ENCODE measurements at regions not wholly inside any gene's neighbourhood (a gene's known extent, or its start where the extent isn't known, plus 50 kb on each side); places are given as distances from the start of the nearest gene placed in this dataset.

DNA sequence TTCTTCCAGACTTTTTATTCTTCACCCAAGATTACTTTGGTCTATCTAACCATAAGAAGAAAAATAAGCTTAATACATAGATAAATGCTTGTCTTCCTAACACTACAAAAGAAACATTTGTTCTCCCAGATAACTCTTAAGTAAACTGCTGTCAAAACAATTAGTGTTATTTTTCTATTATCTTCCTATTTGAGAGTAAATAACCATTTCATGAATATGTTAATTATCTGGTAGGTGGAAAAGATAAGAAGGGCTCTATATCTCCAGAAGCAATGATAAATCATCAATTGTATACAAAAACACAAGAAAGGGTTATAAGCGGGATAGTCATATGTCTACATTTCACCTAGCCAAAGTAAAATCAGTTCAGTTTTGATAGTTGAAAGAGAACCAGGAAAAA, 180.4 kb downstream of the ZIC3 start:
- no peak for TF ChIP-seq KAT7 (CRISPR knock-in tag; IDR thresholded peaks at IDR 0.05; ENCODE audit: borderline replicate concordance)
- TF ChIP-seq, protein P1, sequence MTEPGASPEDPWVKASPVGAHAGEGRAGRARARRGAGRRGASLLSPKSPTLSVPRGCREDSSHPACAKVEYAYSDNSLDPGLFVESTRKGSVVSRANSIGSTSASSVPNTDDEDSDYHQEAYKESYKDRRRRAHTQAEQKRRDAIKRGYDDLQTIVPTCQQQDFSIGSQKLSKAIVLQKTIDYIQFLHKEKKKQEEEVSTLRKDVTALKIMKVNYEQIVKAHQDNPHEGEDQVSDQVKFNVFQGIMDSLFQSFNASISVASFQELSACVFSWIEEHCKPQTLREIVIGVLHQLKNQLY (CRISPR knock-in tag; conservative IDR thresholded peaks at IDR 0.05): no peak
- no peak for TF ChIP-seq ZZZ3 (IDR thresholded peaks at IDR 0.05)
- TF ChIP-seq TAF15 (IDR thresholded peaks at IDR 0.05; ENCODE audit: low read depth, low read length): no peak
- TF ChIP-seq, protein P2, sequence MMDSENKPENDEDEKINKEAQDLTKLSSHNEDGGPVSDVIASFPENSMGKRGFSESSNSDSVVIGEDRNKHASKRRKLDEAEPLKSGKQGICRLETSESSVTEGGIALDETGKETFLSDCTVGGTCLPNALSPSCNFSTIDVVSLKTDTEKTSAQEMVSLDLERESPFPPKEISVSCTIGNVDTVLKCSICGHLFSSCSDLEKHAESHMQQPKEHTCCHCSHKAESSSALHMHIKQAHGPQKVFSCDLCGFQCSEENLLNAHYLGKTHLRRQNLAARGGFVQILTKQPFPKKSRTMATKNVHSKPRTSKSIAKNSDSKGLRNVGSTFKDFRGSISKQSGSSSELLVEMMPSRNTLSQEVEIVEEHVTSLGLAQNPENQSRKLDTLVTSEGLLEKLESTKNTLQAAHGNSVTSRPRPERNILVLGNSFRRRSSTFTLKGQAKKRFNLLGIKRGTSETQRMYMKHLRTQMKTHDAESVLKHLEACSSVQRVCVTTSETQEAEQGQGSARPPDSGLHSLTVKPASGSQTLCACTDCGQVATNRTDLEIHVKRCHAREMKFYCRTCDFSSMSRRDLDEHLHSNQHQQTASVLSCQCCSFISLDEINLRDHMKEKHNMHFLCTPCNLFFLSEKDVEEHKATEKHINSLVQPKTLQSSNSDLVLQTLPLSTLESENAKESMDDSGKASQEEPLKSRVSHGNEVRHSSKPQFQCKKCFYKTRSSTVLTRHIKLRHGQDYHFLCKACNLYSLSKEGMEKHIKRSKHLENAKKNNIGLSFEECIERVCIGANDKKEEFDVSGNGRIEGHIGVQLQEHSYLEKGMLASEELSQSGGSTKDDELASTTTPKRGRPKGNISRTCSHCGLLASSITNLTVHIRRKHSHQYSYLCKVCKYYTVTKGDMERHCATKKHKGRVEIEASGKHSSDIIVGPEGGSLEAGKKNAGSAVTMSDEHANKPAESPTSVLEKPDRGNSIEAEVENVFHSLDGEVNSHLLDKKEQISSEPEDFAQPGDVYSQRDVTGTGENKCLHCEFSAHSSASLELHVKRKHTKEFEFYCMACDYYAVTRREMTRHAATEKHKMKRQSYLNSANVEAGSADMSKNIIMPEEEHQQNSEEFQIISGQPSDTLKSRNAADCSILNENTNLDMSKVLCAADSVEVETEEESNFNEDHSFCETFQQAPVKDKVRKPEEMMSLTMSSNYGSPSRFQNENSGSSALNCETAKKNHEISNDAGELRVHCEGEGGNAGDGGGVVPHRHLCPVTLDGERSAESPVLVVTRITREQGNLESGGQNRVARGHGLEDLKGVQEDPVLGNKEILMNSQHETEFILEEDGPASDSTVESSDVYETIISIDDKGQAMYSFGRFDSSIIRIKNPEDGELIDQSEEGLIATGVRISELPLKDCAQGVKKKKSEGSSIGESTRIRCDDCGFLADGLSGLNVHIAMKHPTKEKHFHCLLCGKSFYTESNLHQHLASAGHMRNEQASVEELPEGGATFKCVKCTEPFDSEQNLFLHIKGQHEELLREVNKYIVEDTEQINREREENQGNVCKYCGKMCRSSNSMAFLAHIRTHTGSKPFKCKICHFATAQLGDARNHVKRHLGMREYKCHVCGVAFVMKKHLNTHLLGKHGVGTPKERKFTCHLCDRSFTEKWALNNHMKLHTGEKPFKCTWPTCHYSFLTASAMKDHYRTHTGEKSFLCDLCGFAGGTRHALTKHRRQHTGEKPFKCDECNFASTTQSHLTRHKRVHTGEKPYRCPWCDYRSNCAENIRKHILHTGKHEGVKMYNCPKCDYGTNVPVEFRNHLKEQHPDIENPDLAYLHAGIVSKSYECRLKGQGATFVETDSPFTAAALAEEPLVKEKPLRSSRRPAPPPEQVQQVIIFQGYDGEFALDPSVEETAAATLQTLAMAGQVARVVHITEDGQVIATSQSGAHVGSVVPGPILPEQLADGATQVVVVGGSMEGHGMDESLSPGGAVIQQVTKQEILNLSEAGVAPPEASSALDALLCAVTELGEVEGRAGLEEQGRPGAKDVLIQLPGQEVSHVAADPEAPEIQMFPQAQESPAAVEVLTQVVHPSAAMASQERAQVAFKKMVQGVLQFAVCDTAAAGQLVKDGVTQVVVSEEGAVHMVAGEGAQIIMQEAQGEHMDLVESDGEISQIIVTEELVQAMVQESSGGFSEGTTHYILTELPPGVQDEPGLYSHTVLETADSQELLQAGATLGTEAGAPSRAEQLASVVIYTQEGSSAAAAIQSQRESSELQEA (IDR thresholded peaks at IDR 0.05; ENCODE audit: low read depth): no peak
- TF ChIP-seq, protein P3, sequence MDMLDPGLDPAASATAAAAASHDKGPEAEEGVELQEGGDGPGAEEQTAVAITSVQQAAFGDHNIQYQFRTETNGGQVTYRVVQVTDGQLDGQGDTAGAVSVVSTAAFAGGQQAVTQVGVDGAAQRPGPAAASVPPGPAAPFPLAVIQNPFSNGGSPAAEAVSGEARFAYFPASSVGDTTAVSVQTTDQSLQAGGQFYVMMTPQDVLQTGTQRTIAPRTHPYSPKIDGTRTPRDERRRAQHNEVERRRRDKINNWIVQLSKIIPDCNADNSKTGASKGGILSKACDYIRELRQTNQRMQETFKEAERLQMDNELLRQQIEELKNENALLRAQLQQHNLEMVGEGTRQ (CRISPR knock-in tag; IDR thresholded peaks at IDR 0.05): no peak
- TF ChIP-seq, protein P4, sequence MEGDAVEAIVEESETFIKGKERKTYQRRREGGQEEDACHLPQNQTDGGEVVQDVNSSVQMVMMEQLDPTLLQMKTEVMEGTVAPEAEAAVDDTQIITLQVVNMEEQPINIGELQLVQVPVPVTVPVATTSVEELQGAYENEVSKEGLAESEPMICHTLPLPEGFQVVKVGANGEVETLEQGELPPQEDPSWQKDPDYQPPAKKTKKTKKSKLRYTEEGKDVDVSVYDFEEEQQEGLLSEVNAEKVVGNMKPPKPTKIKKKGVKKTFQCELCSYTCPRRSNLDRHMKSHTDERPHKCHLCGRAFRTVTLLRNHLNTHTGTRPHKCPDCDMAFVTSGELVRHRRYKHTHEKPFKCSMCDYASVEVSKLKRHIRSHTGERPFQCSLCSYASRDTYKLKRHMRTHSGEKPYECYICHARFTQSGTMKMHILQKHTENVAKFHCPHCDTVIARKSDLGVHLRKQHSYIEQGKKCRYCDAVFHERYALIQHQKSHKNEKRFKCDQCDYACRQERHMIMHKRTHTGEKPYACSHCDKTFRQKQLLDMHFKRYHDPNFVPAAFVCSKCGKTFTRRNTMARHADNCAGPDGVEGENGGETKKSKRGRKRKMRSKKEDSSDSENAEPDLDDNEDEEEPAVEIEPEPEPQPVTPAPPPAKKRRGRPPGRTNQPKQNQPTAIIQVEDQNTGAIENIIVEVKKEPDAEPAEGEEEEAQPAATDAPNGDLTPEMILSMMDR (IDR thresholded peaks at IDR 0.05 in 2 of 3, conservative IDR thresholded peaks at IDR 0.05 in 1 of 3; ENCODE audit: insufficient read depth in 2 of 3, low read depth in 1 of 3, low read length in 3 of 3): no peak
- TF ChIP-seq NFYB (IDR thresholded peaks at IDR 0.05; ENCODE audit: extremely low read depth, insufficient read length): no peak
- no peak for TF ChIP-seq CBX5 (IDR thresholded peaks at IDR 0.05; ENCODE audit: borderline replicate concordance, low read depth)
- no peak for TF ChIP-seq MIER1 (IDR thresholded peaks at IDR 0.05; ENCODE audit: low read depth)
- TF ChIP-seq POLR2A (conservative IDR thresholded peaks at IDR 0.05): no peak
- TF ChIP-seq SMAD3 (CRISPR knock-in tag; conservative IDR thresholded peaks at IDR 0.05): no peak
- no peak for TF ChIP-seq MXI1 (IDR thresholded peaks at IDR 0.05; ENCODE audit: low read depth, low read length)

All from K562 (cell line).